GM18861 (cell line): ENCODE measurements at regions not wholly inside any gene's neighbourhood (a gene's known extent, or its start where the extent isn't known, plus 50 kb on each side); places are given as distances from the start of the nearest gene placed in this dataset.

Experiments used
- ATAC-seq: cut with Tn5 transposase; IDR thresholded peaks from one replicate; pipeline ENCODE4 v1.9.1; 2021; ENCODE audit not compliant: unreplicated experiment

- no peak for ATAC-seq
These were observed 195.2 kb downstream of the NUAK1 start for GRCh38 chr12:105943525-105943924.

DNA sequence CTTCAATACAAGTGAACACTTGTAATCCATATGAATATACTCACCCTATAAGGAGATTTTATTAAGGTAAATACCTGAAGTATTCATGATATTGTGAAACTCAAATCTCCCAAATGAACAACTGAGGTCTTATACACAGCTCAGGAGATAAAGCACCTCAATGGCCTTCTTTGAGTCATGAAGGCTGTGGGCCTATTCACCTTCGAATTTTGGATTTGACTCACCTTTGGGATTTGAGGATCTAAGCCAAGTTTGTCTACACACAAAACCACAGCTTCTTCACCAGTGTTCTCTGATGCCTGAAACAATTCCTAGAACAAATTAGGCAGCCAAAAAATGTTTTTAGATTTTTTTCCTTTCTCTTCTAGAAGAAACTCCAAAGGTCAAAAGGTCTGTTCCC is 194.1 kb downstream of the NUAK1 start:
- ATAC-seq = no peak

- no peak for ATAC-seq
These were observed 192.9 kb downstream of the NUAK1 start for GRCh38 chr12:105945880-105946279.

- ATAC-seq = no peak
These were observed 192.3 kb downstream of the NUAK1 start for GRCh38 chr12:105946493-105946901.

DNA sequence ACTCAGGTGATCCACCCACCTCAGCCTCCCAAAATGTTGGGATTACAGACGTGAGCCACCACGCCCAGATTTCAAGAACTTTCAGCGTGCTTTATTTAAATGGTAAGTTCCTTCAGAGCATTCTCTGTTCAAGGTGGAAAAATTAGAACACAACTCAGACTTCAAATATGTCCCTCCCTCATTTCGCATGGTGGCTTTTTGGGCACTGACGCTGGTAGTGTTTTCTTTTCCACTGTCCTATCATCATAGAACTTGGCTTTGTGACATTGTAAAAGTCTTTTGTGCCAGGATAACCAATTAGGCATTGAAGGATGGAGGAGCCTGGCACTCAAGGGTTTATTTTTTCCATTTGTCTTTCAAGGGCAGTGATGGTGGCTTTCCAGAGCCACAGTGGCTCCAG is 190.8 kb downstream of the NUAK1 start:
- ATAC-seq = no peak

- ATAC-seq = no peak
These were observed 190.4 kb downstream of the NUAK1 start for GRCh38 chr12:105948331-105948730.

DNA sequence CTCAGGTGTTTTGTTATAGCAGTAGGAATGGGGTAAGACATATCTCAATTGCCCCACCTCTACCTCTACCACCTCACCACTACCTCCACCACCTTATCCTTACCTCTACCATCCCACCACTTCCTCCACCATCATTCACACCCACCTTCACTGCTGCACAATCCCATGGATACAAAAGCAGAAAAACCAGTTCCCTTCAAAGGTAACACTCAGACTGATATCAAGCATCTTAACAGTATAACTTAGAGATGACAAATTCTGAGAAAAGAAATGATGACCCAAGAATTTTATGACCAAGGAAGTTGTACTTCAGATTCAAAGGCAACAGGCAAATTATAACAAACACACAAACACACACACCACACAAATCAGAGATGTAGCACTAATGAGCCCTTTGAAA is 189.4 kb downstream of the NUAK1 start:
- ATAC-seq = no peak

- ATAC-seq = no peak
These were observed 187.0 kb downstream of the NUAK1 start for GRCh38 chr12:105951732-105952131.

DNA sequence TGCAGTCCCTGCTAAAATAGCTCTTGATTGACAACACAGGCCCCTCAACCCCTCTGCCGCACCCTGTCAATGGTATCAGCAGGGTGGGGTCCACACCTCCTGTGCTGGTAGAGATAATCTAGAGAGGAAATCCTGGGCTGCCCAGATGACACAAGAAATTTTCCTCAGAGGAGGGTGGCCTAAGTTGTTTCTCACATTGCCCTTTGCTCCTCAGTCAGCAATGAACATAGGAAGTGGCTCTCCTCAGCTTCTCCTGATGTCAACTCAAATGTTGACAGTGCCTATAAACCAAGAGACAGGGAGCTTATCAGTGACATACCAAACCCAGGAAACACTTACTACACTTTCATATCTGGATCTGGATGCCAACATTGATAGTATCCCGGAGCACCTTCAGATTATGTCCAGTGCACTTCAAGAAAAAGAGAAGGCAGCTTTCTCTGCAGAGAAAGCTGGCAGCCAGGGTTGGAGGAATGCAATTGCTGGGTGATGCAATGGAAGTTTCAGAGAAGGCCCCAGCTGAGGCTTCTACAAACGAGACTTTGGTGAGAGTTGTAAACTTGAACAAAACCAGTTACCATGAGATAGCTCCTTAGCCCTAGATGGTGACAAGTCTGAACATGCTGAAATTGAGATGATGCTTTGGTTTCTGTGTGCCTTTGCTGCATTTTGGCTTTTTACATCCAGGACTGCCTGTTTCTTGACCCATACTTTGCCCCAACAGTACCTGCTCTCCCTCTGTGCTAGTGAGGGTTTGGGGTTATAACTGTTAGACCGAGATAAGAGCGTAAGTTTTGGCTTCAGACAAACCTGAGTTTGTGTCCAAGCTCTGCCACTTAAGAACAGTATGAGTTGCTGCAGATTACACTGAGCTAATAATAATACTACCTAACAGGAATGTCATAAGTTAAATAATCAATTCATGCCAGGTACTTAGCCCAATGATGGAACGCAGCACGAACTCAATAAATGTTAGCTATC is 183.5 kb downstream of the NUAK1 start:
- no peak for ATAC-seq

DNA sequence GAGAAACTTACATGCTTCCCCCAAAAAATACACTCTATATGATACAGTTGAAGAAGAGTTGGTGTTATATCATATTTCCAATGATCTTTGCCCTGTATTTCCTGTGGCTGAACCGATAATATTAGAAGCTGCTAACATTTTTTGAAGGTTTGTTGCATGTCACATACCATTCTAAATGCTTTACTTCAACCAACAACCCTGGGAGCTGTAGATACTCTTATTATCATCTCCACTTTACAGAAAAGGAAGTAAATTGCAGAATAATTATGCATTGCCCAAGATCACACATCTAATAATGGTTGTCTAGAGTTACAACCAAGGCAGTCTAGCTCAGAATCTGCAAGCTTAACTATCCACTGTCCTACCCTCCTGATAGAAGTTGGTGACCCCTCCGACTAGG is 182.8 kb downstream of the NUAK1 start:
- no peak for ATAC-seq

- no peak for ATAC-seq
These were observed 181.9 kb downstream of the NUAK1 start for GRCh38 chr12:105956662-105957457.

DNA sequence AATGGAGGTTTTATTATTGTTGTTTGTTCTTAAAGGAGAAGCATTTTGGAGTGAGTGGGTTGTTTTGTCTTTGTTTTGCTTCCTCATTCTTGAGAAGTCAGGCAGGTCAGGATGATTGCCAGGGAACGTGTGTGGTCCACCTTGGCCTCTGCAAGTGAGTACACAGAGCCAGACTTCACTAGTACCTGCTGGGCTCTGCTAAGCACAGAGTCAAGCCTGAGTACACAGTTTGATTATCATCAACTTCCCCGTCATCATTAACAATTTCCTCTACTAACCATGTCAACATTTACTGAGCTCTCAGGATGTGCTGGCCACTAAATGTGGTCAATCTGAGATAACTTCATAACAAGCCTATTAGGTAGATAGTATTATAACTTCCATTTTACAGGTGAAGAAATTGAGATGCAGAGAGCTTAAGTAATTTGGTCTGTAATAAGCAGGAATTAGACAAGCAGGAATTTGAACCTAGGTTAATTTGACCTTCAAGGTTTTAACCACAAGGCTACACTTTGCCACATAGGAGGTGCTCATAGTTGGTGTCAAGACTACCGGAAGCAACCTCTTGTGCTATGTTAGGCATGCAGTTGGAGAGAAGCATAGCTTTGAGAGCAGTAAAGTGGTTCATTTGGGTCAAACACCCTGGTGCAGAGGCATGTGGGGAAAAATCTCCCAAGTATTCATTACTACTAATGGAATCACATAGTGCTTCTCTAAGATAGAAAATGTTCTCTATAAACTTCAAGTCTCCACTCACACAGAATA is 178.3 kb downstream of the NUAK1 start:
- no peak for ATAC-seq

DNA sequence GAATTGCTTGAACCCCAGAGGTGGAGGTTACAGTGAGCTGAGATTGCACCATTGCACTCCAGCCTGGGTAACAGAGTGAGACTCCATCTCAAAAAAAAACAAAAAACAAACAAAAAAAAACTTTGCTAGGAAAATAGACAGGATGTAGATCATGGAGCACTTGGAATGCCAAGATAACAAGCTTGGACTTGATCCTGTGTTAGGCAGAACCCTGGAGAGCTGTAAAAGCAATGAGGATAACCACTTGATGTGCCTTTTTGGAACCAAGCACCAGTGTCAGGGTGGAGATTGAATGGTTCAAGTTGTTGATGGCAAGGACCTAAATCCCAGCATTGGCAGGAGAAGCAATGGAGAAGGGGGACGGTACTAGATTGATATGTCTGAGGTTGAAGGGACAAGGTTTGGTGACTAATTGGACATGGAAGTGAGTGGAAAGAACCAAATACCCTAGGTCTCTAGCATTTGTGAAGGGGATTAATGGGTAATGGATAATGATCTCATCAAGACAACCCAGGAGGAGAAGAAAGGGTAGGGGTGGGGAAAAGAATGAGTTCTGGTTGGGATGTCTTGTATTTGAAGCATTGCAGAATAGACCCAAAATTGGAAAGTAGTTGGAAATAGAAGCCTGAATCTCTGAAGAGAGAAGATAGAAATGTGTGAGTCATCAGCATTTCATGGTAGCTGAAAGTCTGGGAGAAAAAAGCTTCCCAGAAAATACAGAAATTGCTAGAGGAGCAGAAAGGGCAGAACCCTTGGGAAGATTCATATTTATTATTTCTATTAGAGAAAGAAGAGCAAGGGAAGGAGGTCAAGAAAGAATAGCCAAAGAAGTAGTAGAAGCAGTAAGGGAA is 176.7 kb downstream of the NUAK1 start:
- no peak for ATAC-seq

DNA sequence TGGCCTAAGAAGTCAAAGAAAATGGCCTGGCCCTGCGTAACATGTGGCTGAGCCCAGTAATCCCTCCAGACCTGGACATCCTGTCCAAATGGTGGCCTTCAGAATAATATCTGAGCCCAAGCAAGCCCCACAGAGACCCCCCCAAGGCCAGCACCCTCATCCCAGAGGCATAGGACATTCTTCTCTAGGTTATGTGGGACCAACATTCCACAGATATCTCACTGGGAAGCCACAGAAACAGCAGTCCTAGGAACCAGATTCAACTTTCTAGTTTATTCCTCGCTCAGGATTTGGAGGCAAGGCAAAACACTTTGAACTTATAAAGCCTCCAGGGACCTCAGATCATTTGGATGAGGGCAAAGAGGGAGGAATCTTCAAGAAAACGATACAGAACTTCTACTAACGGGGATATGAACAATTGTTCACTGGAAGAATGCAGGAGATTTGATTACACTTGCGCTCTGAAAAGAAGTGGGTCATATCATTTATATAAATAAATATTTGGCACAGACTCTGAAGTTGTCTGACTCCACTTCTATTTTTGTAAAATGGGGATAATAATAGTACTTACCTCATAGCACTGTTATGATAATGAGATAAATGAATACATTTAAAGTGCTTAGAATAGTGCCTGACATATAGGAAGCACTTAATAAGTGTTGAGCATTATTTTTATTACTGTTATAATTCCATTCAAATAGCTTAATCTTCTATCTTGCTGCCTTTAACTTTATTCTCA is 171.5 kb downstream of the NUAK1 start:
- ATAC-seq = no peak

DNA sequence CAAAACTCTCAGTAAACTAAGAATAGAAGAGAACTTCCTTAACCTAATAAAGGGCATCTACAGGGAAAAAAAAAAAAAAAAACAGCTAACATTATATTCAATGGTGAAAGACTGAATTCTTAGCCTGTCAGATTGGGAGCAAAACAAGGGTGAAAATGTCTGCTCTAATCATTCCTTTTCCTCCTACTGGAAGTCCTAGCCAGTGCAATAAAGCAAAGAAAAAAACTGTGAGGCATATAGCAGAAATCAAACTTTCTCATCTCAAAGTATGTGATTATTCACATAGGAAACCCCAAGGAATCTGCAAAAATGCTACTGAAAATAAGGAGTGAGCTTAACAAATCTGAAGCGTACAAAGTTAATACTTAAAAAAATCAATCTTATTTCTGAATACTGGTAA is 170.7 kb downstream of the NUAK1 start:
- no peak for ATAC-seq

DNA sequence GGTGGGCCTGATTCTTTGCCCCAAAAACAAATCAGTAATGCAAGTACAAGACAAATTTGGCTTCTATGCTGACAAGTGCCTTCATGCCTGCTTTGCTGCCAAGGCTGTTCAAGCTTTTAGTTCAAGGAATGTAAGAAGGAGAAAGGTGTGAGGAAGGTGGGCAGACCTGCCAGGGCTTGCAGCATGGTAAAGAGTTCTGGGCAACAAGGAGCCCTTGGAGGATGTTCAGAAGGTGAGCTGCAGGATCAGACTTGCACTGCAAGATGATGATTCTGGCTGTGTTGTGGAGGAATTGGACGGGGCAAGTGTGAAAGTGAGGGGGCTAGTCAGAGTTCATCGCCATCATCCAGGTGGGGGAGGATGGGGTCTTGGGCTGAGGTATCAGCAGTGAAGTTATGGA is 167.9 kb downstream of the NUAK1 start:
- no peak for ATAC-seq

DNA sequence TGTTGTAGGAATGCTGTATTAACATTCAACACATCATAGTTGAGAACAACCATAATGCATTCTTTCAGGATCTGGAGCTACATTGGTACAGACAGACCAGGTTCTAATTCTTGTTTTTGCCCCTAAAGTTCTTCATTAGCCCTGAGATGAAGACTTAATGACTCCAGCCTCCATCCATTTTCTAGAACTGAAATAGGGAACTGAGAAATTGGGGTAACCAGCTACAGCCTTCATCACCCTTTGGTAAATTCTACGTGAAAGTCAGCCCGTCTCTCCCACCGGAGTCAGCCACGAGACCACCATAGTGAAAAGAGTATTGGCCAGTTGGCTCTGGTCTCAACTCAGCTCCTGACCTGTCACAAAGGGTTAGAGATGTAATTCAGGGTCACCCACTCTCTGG is 164.0 kb downstream of the NUAK1 start:
- ATAC-seq = no peak

- no peak for ATAC-seq
These were observed 163.4 kb downstream of the NUAK1 start for GRCh38 chr12:105975351-105975750.

- ATAC-seq = no peak
These were observed 161.5 kb downstream of the NUAK1 start for GRCh38 chr12:105977236-105977635.

GRCh38 chr12:105977652-105978051 is 161.1 kb downstream of the NUAK1 start:
- ATAC-seq = no peak
